ENCODE measurements at regions not wholly inside any gene's neighbourhood (a gene's known extent, or its start where the extent isn't known, plus 50 kb on each side); places are given as distances from the start of the nearest gene placed in this dataset.

- Histone ChIP-seq H3K27ac (ENCODE audit: low read length) (no peak overlapping the region), H3K4me3 (ENCODE audit: control insufficient read depth in 1 of 2, extremely low read depth in 1 of 2, low read length in 1 of 2) (no peak overlapping the region), H3K36me3 (ENCODE audit: control insufficient read depth in 2 of 2, extremely low read depth in 1 of 2, insufficient read depth in 1 of 2, low read length in 1 of 2) (no peaks in the 10 kb centered on the region), H3K4me1 (ENCODE audit: control insufficient read depth in 1 of 2, extremely low read depth in 1 of 2, insufficient read depth in 2 of 2, low read length in 2 of 2) (no peaks in the 10 kb centered on the region), H3K9me3 (no peaks in the 10 kb centered on the region), H3K27me3 (replicated peaks in 1 of 2; ENCODE audit: control insufficient read depth in 2 of 2, extremely low read depth in 1 of 2, insufficient read depth in 2 of 2, low read length in 1 of 2) (no peaks in the 10 kb centered on the region)
- 78% methylated on average over 1 of the region's 2 CpGs for WGBS (ENCODE audit: insufficient coverage)
- H3K36me3 Mint-ChIP-seq = no peaks in the 10 kb centered on the region
- peaks cover 0 to 16% of the 10 kb centered on the region in 2 donors for H3K27me3 Mint-ChIP-seq
- ATAC-seq (replicated peaks in 1 of 4) (no peak), DNase-seq (no peak)
- peaks cover 5 to 19% (median 16%) of the 10 kb centered on the region in 3 donors for H3K9me3 Mint-ChIP-seq
- no peak overlapping the region for H3K4me3 Mint-ChIP-seq
- POLR2A ChIA-PET = no interaction called here
- no peaks in the 10 kb centered on the region for H3K4me1 Mint-ChIP-seq
- no peak overlapping the region for H3K27ac Mint-ChIP-seq
- CTCF ChIA-PET = no interaction called here
Measured at GRCh38 chr12:115070313-115070712, 386.3 kb upstream of the TBX3 start.

- Mint-ChIP-seq H3K27me3 (peaks cover 0 to 5% of the 10 kb centered on the region in 2 donors), H3K4me1 (no peaks in the 10 kb centered on the region), H3K9me3 (peaks cover 0 to 4% (median 3%) of the 10 kb centered on the region in 3 donors), H3K36me3 (no peaks in the 10 kb centered on the region), H3K4me3 (no peak overlapping the region), H3K27ac (no peak overlapping the region)
- ATAC-seq (replicated peaks in 1 of 4) = no peak
- Histone ChIP-seq H3K9me3 (no peaks in the 10 kb centered on the region), H3K27ac (ENCODE audit: low read length) (no peak overlapping the region), H3K4me3 (ENCODE audit: control insufficient read depth in 1 of 2, extremely low read depth in 1 of 2, low read length in 1 of 2) (no peak overlapping the region), H3K36me3 (ENCODE audit: control insufficient read depth in 2 of 2, extremely low read depth in 1 of 2, insufficient read depth in 1 of 2, low read length in 1 of 2) (no peaks in the 10 kb centered on the region), H3K4me1 (ENCODE audit: control insufficient read depth in 1 of 2, extremely low read depth in 1 of 2, insufficient read depth in 2 of 2, low read length in 2 of 2) (no peaks in the 10 kb centered on the region), H3K27me3 (replicated peaks in 1 of 2; ENCODE audit: control insufficient read depth in 2 of 2, extremely low read depth in 1 of 2, insufficient read depth in 2 of 2, low read length in 1 of 2) (no peaks in the 10 kb centered on the region)
- ChIA-PET CTCF (no interaction called here), POLR2A (no interaction called here)
- no CpG with 5 or more reads among the region's 2 CpGs for WGBS (ENCODE audit: insufficient coverage)
- no peak for DNase-seq
Measured at GRCh38 chr12:115064296-115064695, 380.3 kb upstream of the TBX3 start.

GRCh38 chr12:115062741-115063140 lies 378.8 kb upstream of the TBX3 start:
- Mint-ChIP-seq H3K36me3 (no peaks in the 10 kb centered on the region), H3K4me3 (no peak overlapping the region), H3K4me1 (no peaks in the 10 kb centered on the region), H3K27me3 (peaks cover 0 to 5% of the 10 kb centered on the region in 2 donors), H3K9me3 (peaks cover 0 to 4% (median 3%) of the 10 kb centered on the region in 3 donors), H3K27ac (no peak overlapping the region)
- whole genome bisulfite sequencing (ENCODE audit: insufficient coverage) = 69% methylated on average over 5 of the region's 5 CpGs
- Histone ChIP-seq H3K4me3 (ENCODE audit: control insufficient read depth in 1 of 2, extremely low read depth in 1 of 2, low read length in 1 of 2) (no peak overlapping the region), H3K27me3 (replicated peaks in 1 of 2; ENCODE audit: control insufficient read depth in 2 of 2, extremely low read depth in 1 of 2, insufficient read depth in 2 of 2, low read length in 1 of 2) (no peaks in the 10 kb centered on the region), H3K4me1 (ENCODE audit: control insufficient read depth in 1 of 2, extremely low read depth in 1 of 2, insufficient read depth in 2 of 2, low read length in 2 of 2) (no peaks in the 10 kb centered on the region), H3K27ac (ENCODE audit: low read length) (no peak overlapping the region), H3K9me3 (no peaks in the 10 kb centered on the region), H3K36me3 (ENCODE audit: control insufficient read depth in 2 of 2, extremely low read depth in 1 of 2, insufficient read depth in 1 of 2, low read length in 1 of 2) (no peaks in the 10 kb centered on the region)
- CTCF ChIA-PET = no interaction called here
- POLR2A ChIA-PET = interaction anchor here in 1 of 2 donors (0.6 kb wide), 1 partner anchor 167 kb away, joined by 4 read pairs; no protein-coding TSS in a partner anchor
- DNase-seq (no peak), ATAC-seq (replicated peaks in 1 of 4) (no peak)

GRCh38 chr12:115060477-115061168 lies 376.6 kb upstream of the TBX3 start:
- 64% methylated on average over 1 of the region's 6 CpGs for WGBS (ENCODE audit: insufficient coverage)
- H3K4me1 Mint-ChIP-seq = no peaks in the 10 kb centered on the region

GRCh38 chr12:115057445-115057844 lies 373.5 kb upstream of the TBX3 start:
- no peaks in the 10 kb centered on the region for H3K4me1 Mint-ChIP-seq
- no peak overlapping the region for H3K4me3 ChIP-seq (ENCODE audit: control insufficient read depth in 1 of 2, extremely low read depth in 1 of 2, low read length in 1 of 2)
- no peaks in the 10 kb centered on the region for H3K36me3 Mint-ChIP-seq
- no peak for DNase-seq
- CTCF ChIA-PET = no interaction called here
- H3K36me3 ChIP-seq (ENCODE audit: control insufficient read depth in 2 of 2, extremely low read depth in 1 of 2, insufficient read depth in 1 of 2, low read length in 1 of 2) = no peaks in the 10 kb centered on the region
- peaks cover 4 to 17% (median 11%) of the 10 kb centered on the region in 3 donors for H3K9me3 Mint-ChIP-seq
- 80% methylated on average over 1 of the region's 1 CpG for WGBS (ENCODE audit: insufficient coverage)
- no peak overlapping the region for H3K27ac ChIP-seq (ENCODE audit: low read length)
- H3K9me3 ChIP-seq = no peaks in the 10 kb centered on the region
- H3K27me3 ChIP-seq (replicated peaks in 1 of 2; ENCODE audit: control insufficient read depth in 2 of 2, extremely low read depth in 1 of 2, insufficient read depth in 2 of 2, low read length in 1 of 2) = no peaks in the 10 kb centered on the region
- no peak overlapping the region for H3K4me3 Mint-ChIP-seq
- H3K27ac Mint-ChIP-seq = no peak overlapping the region
- H3K27me3 Mint-ChIP-seq = no peaks in the 10 kb centered on the region
- no peaks in the 10 kb centered on the region for H3K4me1 ChIP-seq (ENCODE audit: control insufficient read depth in 1 of 2, extremely low read depth in 1 of 2, insufficient read depth in 2 of 2, low read length in 2 of 2)
- ATAC-seq (replicated peaks in 1 of 4) = no peak
- POLR2A ChIA-PET = no interaction called here

More at GRCh38 chr12:115060477-115061168, 376.6 kb upstream of the TBX3 start:
- ChIA-PET POLR2A (interaction anchor here in 1 of 2 donors (0.5 kb wide), 1 partner anchor 204 kb away, joined by 3 read pairs; no protein-coding TSS in a partner anchor), CTCF (no interaction called here)
- Mint-ChIP-seq H3K4me3 (no peak overlapping the region), H3K9me3 (peaks cover 3 to 4% (median 4%) of the 10 kb centered on the region in 3 donors), H3K27me3 (no peaks in the 10 kb centered on the region), H3K36me3 (no peaks in the 10 kb centered on the region), H3K27ac (no peak overlapping the region)
- DNase-seq (no peak), ATAC-seq (replicated peaks in 1 of 4) (no peak)
- Histone ChIP-seq H3K4me1 (ENCODE audit: control insufficient read depth in 1 of 2, extremely low read depth in 1 of 2, insufficient read depth in 2 of 2, low read length in 2 of 2) (no peaks in the 10 kb centered on the region), H3K4me3 (ENCODE audit: control insufficient read depth in 1 of 2, extremely low read depth in 1 of 2, low read length in 1 of 2) (no peak overlapping the region), H3K9me3 (no peaks in the 10 kb centered on the region), H3K27ac (ENCODE audit: low read length) (no peak overlapping the region), H3K36me3 (ENCODE audit: control insufficient read depth in 2 of 2, extremely low read depth in 1 of 2, insufficient read depth in 1 of 2, low read length in 1 of 2) (no peaks in the 10 kb centered on the region), H3K27me3 (replicated peaks in 1 of 2; ENCODE audit: control insufficient read depth in 2 of 2, extremely low read depth in 1 of 2, insufficient read depth in 2 of 2, low read length in 1 of 2) (no peaks in the 10 kb centered on the region)

GRCh38 chr12:115051378-115051777 lies 367.4 kb upstream of the TBX3 start:
- DNase-seq (no peak), ATAC-seq (replicated peaks in 1 of 4) (no peak)
- POLR2A ChIA-PET = no interaction called here
- Histone ChIP-seq H3K27me3 (replicated peaks in 1 of 2; ENCODE audit: control insufficient read depth in 2 of 2, extremely low read depth in 1 of 2, insufficient read depth in 2 of 2, low read length in 1 of 2) (no peaks in the 10 kb centered on the region), H3K27ac (ENCODE audit: low read length) (no peak overlapping the region), H3K9me3 (no peaks in the 10 kb centered on the region), H3K4me3 (ENCODE audit: control insufficient read depth in 1 of 2, extremely low read depth in 1 of 2, low read length in 1 of 2) (no peak overlapping the region), H3K36me3 (ENCODE audit: control insufficient read depth in 2 of 2, extremely low read depth in 1 of 2, insufficient read depth in 1 of 2, low read length in 1 of 2) (no peaks in the 10 kb centered on the region), H3K4me1 (ENCODE audit: control insufficient read depth in 1 of 2, extremely low read depth in 1 of 2, insufficient read depth in 2 of 2, low read length in 2 of 2) (no peaks in the 10 kb centered on the region)
- Mint-ChIP-seq H3K27me3 (no peaks in the 10 kb centered on the region), H3K36me3 (no peaks in the 10 kb centered on the region), H3K9me3 (peaks cover 0 to 17% (median 11%) of the 10 kb centered on the region in 3 donors), H3K4me1 (no peaks in the 10 kb centered on the region), H3K27ac (no peak overlapping the region), H3K4me3 (no peak overlapping the region)
- no CpG with 5 or more reads among the region's 5 CpGs for WGBS (ENCODE audit: insufficient coverage)
- CTCF ChIA-PET = no interaction called here
